H9 (cell line): ENCODE measurements at regions not wholly inside any gene's neighbourhood (a gene's known extent, or its start where the extent isn't known, plus 50 kb on each side); places are given as distances from the start of the nearest gene placed in this dataset.

Experiments used
- DNase-seq: peaks from one replicate; pipeline ENCODE4 v3.0.0-alpha.2; 2017
- H2AFZ ChIP-seq: one replicate; pipeline ENCODE4 v1.6.1; 2013; ENCODE audit warnings: mild to moderate bottlenecking, low read length, control low read depth, moderate library complexity
- H2AK5ac ChIP-seq: 2 replicates; pipeline ENCODE4 v1.6.1; 2013; ENCODE audit warnings: low read length, control low read depth, mixed read lengths; ENCODE audit not compliant: insufficient read length
- H2BK120ac ChIP-seq: one replicate; pipeline ENCODE4 v1.6.1; 2013; ENCODE audit warnings: low read depth, mild to moderate bottlenecking, low read length, control low read depth, inconsistent platforms; ENCODE audit not compliant: poor library complexity, severe bottlenecking
- H2BK12ac ChIP-seq: 2 replicates; pipeline ENCODE4 v1.6.1; 2013; ENCODE audit warnings: low read length, control low read depth, mixed read lengths, low read depth; ENCODE audit not compliant: insufficient read length
- H2BK15ac ChIP-seq: 2 replicates; pipeline ENCODE4 v1.6.1; 2013; ENCODE audit warnings: low read depth, low read length, control low read depth
- H2BK20ac ChIP-seq: one replicate; pipeline ENCODE4 v1.6.1; 2013; ENCODE audit warnings: low read depth, mild to moderate bottlenecking, low read length, control low read depth, inconsistent platforms; ENCODE audit not compliant: poor library complexity, severe bottlenecking
- H2BK5ac ChIP-seq: 2 replicates; pipeline ENCODE4 v1.6.1; 2013; ENCODE audit warnings: low read length, control low read depth, mixed read lengths; ENCODE audit not compliant: insufficient read length
- H3K14ac ChIP-seq: 2 replicates; pipeline ENCODE4 v1.6.1; 2013; ENCODE audit warnings: low read length, control low read depth; ENCODE audit not compliant: insufficient read depth
- H3K18ac ChIP-seq: 2 replicates; pipeline ENCODE4 v1.6.1; 2013; ENCODE audit warnings: low read depth, mild to moderate bottlenecking, mixed read lengths, low read length, control low read depth; ENCODE audit not compliant: insufficient read length
- H3K23ac ChIP-seq: 2 replicates; pipeline ENCODE4 v1.6.1; 2013; ENCODE audit warnings: low read length, control low read depth, mixed read lengths, low read depth; ENCODE audit not compliant: insufficient read length
- H3K23me2 ChIP-seq: 2 replicates; pipeline ENCODE4 v1.6.1; 2013; ENCODE audit warnings: low read depth, mild to moderate bottlenecking, mixed read lengths, low read length, control low read depth; ENCODE audit not compliant: insufficient read length, poor library complexity, severe bottlenecking
- H3K27ac ChIP-seq: 2 replicates; pipeline ENCODE4 v1.5.1; 2013; ENCODE audit warnings: low read length, control low read depth, mixed read lengths, low read depth; ENCODE audit not compliant: insufficient read length
- H3K27me3 ChIP-seq: 2 replicates; pipeline ENCODE4 v1.6.1; 2013; ENCODE audit warnings: low read length, control low read depth, inconsistent platforms; ENCODE audit not compliant: insufficient read depth
- H3K4ac ChIP-seq: 2 replicates; pipeline ENCODE4 v1.6.1; 2013; ENCODE audit warnings: low read depth, mild to moderate bottlenecking, control low read depth, inconsistent platforms, low read length, moderate library complexity
- H3K4me1 ChIP-seq: 2 replicates; pipeline ENCODE4 v1.6.1; 2013; ENCODE audit warnings: low read length, control low read depth, inconsistent platforms; ENCODE audit not compliant: insufficient read depth
- H3K4me2 ChIP-seq: 2 replicates; pipeline ENCODE4 v1.6.1; 2013; ENCODE audit warnings: low read length, control low read depth, mixed read lengths; ENCODE audit not compliant: insufficient read length, insufficient read depth
- H3K56ac ChIP-seq: 2 replicates; pipeline ENCODE4 v1.6.1; 2013; ENCODE audit warnings: low read depth, mild to moderate bottlenecking, mixed read lengths, low read length, control low read depth; ENCODE audit not compliant: insufficient read length
- H3K79me1 ChIP-seq: 2 replicates; pipeline ENCODE4 v1.6.1; 2013; ENCODE audit warnings: low read depth, mild to moderate bottlenecking, moderate library complexity, low read length, control low read depth, inconsistent platforms; ENCODE audit not compliant: insufficient read depth, poor library complexity, severe bottlenecking
- H3K79me2 ChIP-seq: 2 replicates; pipeline ENCODE4 v1.6.1; 2013; ENCODE audit warnings: low read length, control low read depth, inconsistent platforms; ENCODE audit not compliant: insufficient read depth
- H3K9ac ChIP-seq: 2 replicates; pipeline ENCODE4 v1.6.1; 2013; ENCODE audit warnings: low read length, control low read depth, mixed read lengths; ENCODE audit not compliant: insufficient read length; ENCODE audit errors: extremely low read depth
- H3K9me3 ChIP-seq: one replicate; pipeline ENCODE4 v1.6.1; 2013; ENCODE audit warnings: low read depth, low read length, inconsistent platforms; ENCODE audit not compliant: control insufficient read depth
- H3T11ph ChIP-seq: one replicate; pipeline ENCODE4 v1.6.1; 2013; ENCODE audit warnings: mild to moderate bottlenecking, low read length, control low read depth, inconsistent platforms
- H4K20me1 ChIP-seq: one replicate; pipeline ENCODE4 v1.6.1; 2013; ENCODE audit not compliant: control insufficient read depth, insufficient read length, insufficient read depth
- H4K5ac ChIP-seq: 2 replicates; pipeline ENCODE4 v1.6.1; 2013; ENCODE audit warnings: low read depth, mild to moderate bottlenecking, mixed read lengths, low read length, control low read depth; ENCODE audit not compliant: insufficient read length
- H4K8ac ChIP-seq: replicated peaks from 2 replicates; pipeline ENCODE4 v1.6.1; 2013; ENCODE audit warnings: low read length, control low read depth, mixed read lengths, low read depth; ENCODE audit not compliant: insufficient read length
- H4K91ac ChIP-seq: 2 replicates; pipeline ENCODE4 v1.6.1; 2013; ENCODE audit warnings: low read depth, mild to moderate bottlenecking, moderate library complexity, mixed read lengths, low read length, control low read depth; ENCODE audit not compliant: insufficient read length
- H3K27ac Mint-ChIP-seq, 3 experiments: 2 replicates in 2 of 3; 3 replicates in 1 of 3; pipeline ENCODE4 v1.8.0; 2020 to 2021; ENCODE audit warnings: mixed read lengths in 3 of 3, mild to moderate bottlenecking in 1 of 3, moderate library complexity in 1 of 3
- H3K27me3 Mint-ChIP-seq: 2 replicates; pipeline ENCODE4 v1.8.0; 2021; ENCODE audit warnings: low read depth, mild to moderate bottlenecking, moderate library complexity, mixed read lengths
- H3K36me3 Mint-ChIP-seq, 3 experiments: 2 replicates in 2 of 3; 3 replicates in 1 of 3; pipeline ENCODE4 v1.8.0; 2020 to 2021; ENCODE audit warnings: low read depth in 3 of 3, mixed read lengths in 3 of 3; ENCODE audit not compliant: insufficient read depth in 1 of 3
- H3K4me1 Mint-ChIP-seq, 2 experiments: 2 replicates each; pipeline ENCODE4 v1.8.0; 2020; ENCODE audit warnings: mixed read lengths in 2 of 2
- H3K4me3 Mint-ChIP-seq, 2 experiments: 2 replicates in 1 of 2; 3 replicates in 1 of 2; pipeline ENCODE4 v1.8.0; 2020 to 2021; ENCODE audit warnings: mild to moderate bottlenecking in 2 of 2, mixed read lengths in 2 of 2, moderate library complexity in 1 of 2
- H3K9me3 Mint-ChIP-seq, 2 experiments: 2 replicates in 1 of 2; 3 replicates in 1 of 2; pipeline ENCODE4 v1.8.0; 2020; ENCODE audit warnings: mild to moderate bottlenecking in 2 of 2, mixed read lengths in 2 of 2, moderate library complexity in 1 of 2
- CTCF ChIP-seq: fragments of 200-600 bp; sonication (generic); conservative IDR thresholded peaks from 3 replicates; pipeline ENCODE4 v1.8.0; 2021; ENCODE audit warnings: antibody characterized with exemption, mild to moderate bottlenecking

- H3K18ac ChIP-seq = no peak overlapping the region
- no peak overlapping the region for H3K4ac ChIP-seq
- H3K23ac ChIP-seq = no peak overlapping the region
- H2BK20ac ChIP-seq = no peak overlapping the region
- no peaks in the 10 kb centered on the region for H3K4me1 ChIP-seq
- peaks cover 11 to 19% of the 10 kb centered on the region in 2 experiments for H3K4me1 Mint-ChIP-seq
- H2AFZ ChIP-seq = no peak overlapping the region
- H3K4me2 ChIP-seq = no peak overlapping the region
- H3K27me3 ChIP-seq = no peaks in the 10 kb centered on the region
- no peak overlapping the region for H2AK5ac ChIP-seq
- peaks cover 6 to 10% (median 7%) of the 10 kb centered on the region in 3 experiments; a peak in 6 of 7 replicates for H3K36me3 Mint-ChIP-seq
- H3K27me3 Mint-ChIP-seq = no peaks in the 10 kb centered on the region
- H3K4me3 Mint-ChIP-seq = no peak overlapping the region
- H3K23me2 ChIP-seq = no peaks in the 10 kb centered on the region
- no peak overlapping the region for H4K8ac ChIP-seq
- H3K9ac ChIP-seq = no peak overlapping the region
- no peak overlapping the region for H2BK120ac ChIP-seq
- no peak for DNase-seq
- H4K91ac ChIP-seq = no peak overlapping the region
- H3K27ac ChIP-seq = no peak overlapping the region
- peaks cover 8 to 9% of the 10 kb centered on the region in 2 experiments for H3K9me3 Mint-ChIP-seq
- TF ChIP-seq CTCF = no peak
- no peak overlapping the region for H2BK12ac ChIP-seq
- no peak overlapping the region for H4K5ac ChIP-seq
- H3K56ac ChIP-seq = no peak overlapping the region
- no peak overlapping the region for H2BK15ac ChIP-seq
- no peak overlapping the region for H3T11ph ChIP-seq
- no peak overlapping the region for H3K14ac ChIP-seq
- H4K20me1 ChIP-seq = no peaks in the 10 kb centered on the region
- no peaks in the 10 kb centered on the region for H3K79me1 ChIP-seq
- no peaks in the 10 kb centered on the region for H3K9me3 ChIP-seq
- H3K79me2 ChIP-seq = no peaks in the 10 kb centered on the region
- H3K27ac Mint-ChIP-seq = peak overlapping the region in 1 of 3 experiments; percentile 59; a peak in 1 of 7 replicates
- no peak overlapping the region for H2BK5ac ChIP-seq
Observed at GRCh38 chr5:21593261-21593660, 1259.9 kb downstream of the CDH12 start.
